Hepatocyte (in vitro differentiated cells): ENCODE measurements at regions not wholly inside any gene's neighbourhood (a gene's known extent, or its start where the extent isn't known, plus 50 kb on each side); places are given as distances from the start of the nearest gene placed in this dataset.
"Not testable (repeated sequence)": the region's sequence is repeated elsewhere in the genome, so short reads cannot be mapped to it uniquely, and the experiment has no call there.

Experiments
- DNase-seq: peaks from one replicate; pipeline ENCODE4 v3.0.0-alpha.2; 2016; ENCODE audit warnings: low spot score
- H2AFZ ChIP-seq: fragments of 200-600 bp; sonication (generic); 2 replicates; pipeline ENCODE4 v1.6.0; 2016; ENCODE audit warnings: antibody characterized with exemption, mild to moderate bottlenecking
- H3K27ac ChIP-seq: fragments of 200-600 bp; sonication (generic); 2 replicates; pipeline ENCODE4 v1.5.1; 2016; ENCODE audit warnings: mild to moderate bottlenecking
- H3K27me3 ChIP-seq: fragments of 200-600 bp; sonication (generic); 2 replicates; pipeline ENCODE4 v1.6.1; 2016
- H3K36me3 ChIP-seq: fragments of 200-600 bp; sonication (generic); replicated peaks from 2 replicates; pipeline ENCODE4 v1.5.1; 2016; ENCODE audit warnings: low read depth; ENCODE audit not compliant: insufficient read depth
- H3K4me1 ChIP-seq: fragments of 200-600 bp; sonication (generic); 2 replicates; pipeline ENCODE4 v1.5.1; 2016; ENCODE audit warnings: mild to moderate bottlenecking, moderate library complexity; ENCODE audit not compliant: insufficient read depth
- H3K4me2 ChIP-seq: fragments of 200-600 bp; sonication (generic); 2 replicates; pipeline ENCODE4 v1.6.0; 2016
- H3K4me3 ChIP-seq: fragments of 200-600 bp; sonication (generic); 2 replicates; pipeline ENCODE4 v1.5.1; 2016; ENCODE audit warnings: mild to moderate bottlenecking
- H3K79me2 ChIP-seq: fragments of 200-600 bp; sonication (generic); 2 replicates; pipeline ENCODE4 v1.6.0; 2017; ENCODE audit warnings: mild to moderate bottlenecking
- H3K9me2 ChIP-seq: fragments of 200-600 bp; sonication (generic); replicated peaks from 2 replicates; pipeline ENCODE4 v1.6.0; 2017; ENCODE audit warnings: mild to moderate bottlenecking; ENCODE audit not compliant: insufficient read depth
- H3K9me3 ChIP-seq: fragments of 200-600 bp; sonication (generic); 2 replicates; pipeline ENCODE4 v1.5.1; 2016; ENCODE audit warnings: low read depth, mild to moderate bottlenecking
- H4K20me1 ChIP-seq: fragments of 200-600 bp; sonication (generic); 2 replicates; pipeline ENCODE4 v1.6.0; 2016; ENCODE audit warnings: mild to moderate bottlenecking; ENCODE audit not compliant: insufficient read depth, poor library complexity, severe bottlenecking
- EZH2 ChIP-seq: fragments of 200-600 bp; sonication (generic); IDR thresholded peaks from 2 replicates; pipeline ENCODE4 v1.6.1; 2016; ENCODE audit warnings: antibody characterized with exemption, mild to moderate bottlenecking, borderline replicate concordance
- EZH2phosphoT487 ChIP-seq: fragments of 200-600 bp; sonication (generic); IDR thresholded peaks from one replicate; pipeline ENCODE4 v1.6.1; 2018; ENCODE audit warnings: antibody characterized with exemption, mild to moderate bottlenecking, low read depth, moderate library complexity; ENCODE audit not compliant: unreplicated experiment, severe bottlenecking
- WGBS: methylation state at CpG from one replicate; pipeline ENCODE4 v1.1.6; 2016; ENCODE audit warnings: low lambda C conversion rate; ENCODE audit errors: missing lambda C conversion rate; 5-methylcytosine and 5-hydroxymethylcytosine counted together
- TF ChIP-seq, protein P1 (sequence below): fragments of 200-600 bp; sonication (generic); IDR thresholded peaks from 2 replicates; pipeline ENCODE4 v1.5.1; 2016; ENCODE audit warnings: antibody characterized with exemption, mild to moderate bottlenecking; ENCODE audit not compliant: poor library complexity

- no peak for DNase-seq
- no peaks in the 10 kb centered on the region for H4K20me1 ChIP-seq
- peaks cover under 1% of the 10 kb centered on the region for H3K4me1 ChIP-seq
- no peak for TF ChIP-seq EZH2
- no peak for TF ChIP-seq EZH2phosphoT487
- TF ChIP-seq, protein P1, sequence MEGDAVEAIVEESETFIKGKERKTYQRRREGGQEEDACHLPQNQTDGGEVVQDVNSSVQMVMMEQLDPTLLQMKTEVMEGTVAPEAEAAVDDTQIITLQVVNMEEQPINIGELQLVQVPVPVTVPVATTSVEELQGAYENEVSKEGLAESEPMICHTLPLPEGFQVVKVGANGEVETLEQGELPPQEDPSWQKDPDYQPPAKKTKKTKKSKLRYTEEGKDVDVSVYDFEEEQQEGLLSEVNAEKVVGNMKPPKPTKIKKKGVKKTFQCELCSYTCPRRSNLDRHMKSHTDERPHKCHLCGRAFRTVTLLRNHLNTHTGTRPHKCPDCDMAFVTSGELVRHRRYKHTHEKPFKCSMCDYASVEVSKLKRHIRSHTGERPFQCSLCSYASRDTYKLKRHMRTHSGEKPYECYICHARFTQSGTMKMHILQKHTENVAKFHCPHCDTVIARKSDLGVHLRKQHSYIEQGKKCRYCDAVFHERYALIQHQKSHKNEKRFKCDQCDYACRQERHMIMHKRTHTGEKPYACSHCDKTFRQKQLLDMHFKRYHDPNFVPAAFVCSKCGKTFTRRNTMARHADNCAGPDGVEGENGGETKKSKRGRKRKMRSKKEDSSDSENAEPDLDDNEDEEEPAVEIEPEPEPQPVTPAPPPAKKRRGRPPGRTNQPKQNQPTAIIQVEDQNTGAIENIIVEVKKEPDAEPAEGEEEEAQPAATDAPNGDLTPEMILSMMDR, result no peak
- peak overlapping the region; percentile 37 for H3K27ac ChIP-seq
- no peak overlapping the region for H3K4me2 ChIP-seq
- no peaks in the 10 kb centered on the region for H3K36me3 ChIP-seq
- no peaks in the 10 kb centered on the region for H3K9me2 ChIP-seq
- H3K27me3 ChIP-seq, result no peaks in the 10 kb centered on the region
- no peaks in the 10 kb centered on the region for H3K79me2 ChIP-seq
- no peak overlapping the region for H3K4me3 ChIP-seq
- no peaks in the 10 kb centered on the region for H3K9me3 ChIP-seq
- H2AFZ ChIP-seq, result no peak overlapping the region
These were observed 75.1 kb upstream of the COG2 start for GRCh38 chr1:230567221-230567575.

GRCh38 chr1:230566532-230567220 is 75.6 kb upstream of the COG2 start:
- not testable (repeated sequence) for H3K9me2 ChIP-seq, DNase-seq, H3K4me2 ChIP-seq, H3K36me3 ChIP-seq, H3K9me3 ChIP-seq, H3K27me3 ChIP-seq, H3K4me3 ChIP-seq, H3K79me2 ChIP-seq, H2AFZ ChIP-seq, H3K4me1 ChIP-seq, H4K20me1 ChIP-seq
- WGBS, result 57% methylated on average over 3 of the region's 3 CpGs
- peak overlapping the region; percentile 37 for H3K27ac ChIP-seq

DNA sequence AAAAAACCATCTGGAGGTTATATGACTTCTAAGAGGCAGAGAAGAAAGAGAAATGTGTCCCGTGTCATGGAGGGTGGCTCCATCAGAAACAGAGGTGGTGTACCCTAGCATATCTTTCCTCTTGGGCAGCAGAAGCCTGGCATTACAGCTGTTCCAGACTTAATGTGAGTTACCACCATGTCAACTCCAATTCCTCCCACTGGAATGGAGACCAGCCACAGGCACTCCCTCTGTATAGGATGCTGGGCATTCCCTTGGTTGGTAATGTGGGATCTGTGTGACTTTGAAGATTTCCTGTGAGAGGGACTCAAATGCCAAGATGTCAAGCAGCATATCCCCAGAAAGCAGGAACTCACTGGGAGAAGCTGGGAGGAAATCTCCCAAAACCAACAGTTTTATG is 77.1 kb upstream of the COG2 start:
- Histone ChIP-seq H3K36me3 (no peaks in the 10 kb centered on the region), H3K9me2 (no peaks in the 10 kb centered on the region)
- TF ChIP-seq EZH2 (no peak), EZH2phosphoT487 (no peak)
- TF ChIP-seq, protein P1, result no peak

DNA sequence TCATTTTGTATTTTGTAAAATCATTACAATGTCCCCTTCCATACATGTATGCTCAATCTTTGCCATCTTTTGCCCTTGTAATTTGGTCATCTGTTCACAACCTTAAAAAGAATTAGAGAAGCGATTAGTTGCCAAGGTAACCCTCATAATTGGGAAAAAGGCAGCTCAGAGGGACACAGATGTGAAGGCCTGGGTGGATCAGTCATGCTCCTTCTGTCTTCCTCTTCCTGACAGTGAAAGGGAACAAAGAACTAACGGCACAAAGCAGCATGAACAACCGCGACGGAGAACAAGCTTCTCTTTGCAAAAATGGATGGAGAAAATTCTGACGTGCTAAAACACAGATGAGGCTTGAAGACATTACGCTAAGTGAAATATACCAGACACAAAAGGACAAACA is 78.7 kb upstream of the COG2 start:
- no peak overlapping the region for H2AFZ ChIP-seq
- WGBS, result 86% methylated on average over 7 of the region's 7 CpGs
- TF ChIP-seq EZH2 (no peak), EZH2phosphoT487 (no peak)
- TF ChIP-seq, protein P1, result no peak

More for the DNA sequence above, 77.1 kb upstream of the COG2 start:
- Histone ChIP-seq H3K79me2 (no peaks in the 10 kb centered on the region), H3K9me3 (no peaks in the 10 kb centered on the region), H3K4me2 (no peak overlapping the region), H3K27ac (no peak overlapping the region), H2AFZ (no peak overlapping the region), H3K27me3 (no peaks in the 10 kb centered on the region), H4K20me1 (no peaks in the 10 kb centered on the region), H3K4me3 (no peak overlapping the region), H3K4me1 (no peaks in the 10 kb centered on the region)
- 67% methylated on average over 1 of the region's 1 CpG for WGBS
- DNase-seq, result no peak

More for the DNA sequence above, 78.7 kb upstream of the COG2 start:
- no peaks in the 10 kb centered on the region for H3K36me3 ChIP-seq
- H4K20me1 ChIP-seq, result no peaks in the 10 kb centered on the region
- no peaks in the 10 kb centered on the region for H3K4me1 ChIP-seq
- no peak overlapping the region for H3K4me2 ChIP-seq
- H3K79me2 ChIP-seq, result no peaks in the 10 kb centered on the region
- no peak overlapping the region for H3K27ac ChIP-seq
- no peak for DNase-seq
- H3K9me3 ChIP-seq, result no peaks in the 10 kb centered on the region
- H3K9me2 ChIP-seq, result no peaks in the 10 kb centered on the region
- H3K27me3 ChIP-seq, result no peaks in the 10 kb centered on the region
- H3K4me3 ChIP-seq, result no peak overlapping the region
